Psoas muscle (tissue), 7 donors: ENCODE measurements at regions not wholly inside any gene's neighbourhood (a gene's known extent, or its start where the extent isn't known, plus 50 kb on each side); places are given as distances from the start of the nearest gene placed in this dataset.

Experiments
- ATAC-seq, 4 donors: fragments of 200-7000 bp; cut with Tn5 transposase; one replicate each; pipeline ENCODE4 v1.9.1; 2020; ENCODE audit warnings: moderate library complexity in 3 of 4, mild to moderate bottlenecking in 2 of 4
- DNase-seq, 2 donors: peaks; one replicate each; pipeline ENCODE4 v3.0.0-alpha.2; 2020
- H3K27ac ChIP-seq: fragments of 200-600 bp; one replicate; pipeline ENCODE4 v1.8.0; 2022
- H3K27me3 ChIP-seq, 3 donors: fragments of 200-600 bp in 1 of 3; one replicate each; pipeline versions ENCODE4 v1.6.1 to v1.8.0; 2013 to 2022; ENCODE audit warnings: low read length in 2 of 3, mild to moderate bottlenecking in 2 of 3, moderate library complexity in 1 of 3; ENCODE audit not compliant: insufficient read depth in 3 of 3
- H3K36me3 ChIP-seq, 2 donors: fragments of 200-600 bp in 1 of 2; one replicate each; pipeline versions ENCODE4 v1.6.1 to v1.8.0; 2013 to 2022; ENCODE audit warnings: low read depth in 1 of 2, mild to moderate bottlenecking in 1 of 2, moderate library complexity in 1 of 2; ENCODE audit not compliant: insufficient read depth in 1 of 2
- H3K4me1 ChIP-seq: fragments of 200-600 bp; one replicate; pipeline ENCODE4 v1.8.0; 2022
- H3K4me3 ChIP-seq: fragments of 200-600 bp; one replicate; pipeline ENCODE4 v1.8.0; 2022; ENCODE audit warnings: mild to moderate bottlenecking
- H3K9me3 ChIP-seq: fragments of 200-600 bp; one replicate; pipeline ENCODE4 v1.8.0; 2022
- WGBS, 3 donors: extraction: QIAGEN DNeasy Blood & Tissue Kit; methylation state at CpG; one replicate each; pipeline versions ENCODE4 v1.1.6 to v1.1.7; 2013; 5-methylcytosine and 5-hydroxymethylcytosine counted together
- intact Hi-C, 2 donors: fragments of 100-400 bp; cut with DNase I; formaldehyde crosslinking; loops; one replicate each; pipeline versions ENCODE4 v1.11.0 to v1.14.2; 2022
- TF ChIP-seq, protein P1 (sequence below): fragments of 200-600 bp; IDR thresholded peaks from one replicate; pipeline ENCODE4 v1.8.0; 2022; ENCODE audit warnings: antibody characterized with exemption
- donor health status: healthy with polysubstance abuse.
- donor health status: DM: no; HTN: no; CAD: no; lungs with moderate emphysema.
- donor health status: Bipolar disorder and iron deficiency.
- donor health status: healthy.
- donor health status: DM: yes; HTN: yes; CAD: no.
- donor health status: DM: no; HTN: no; CAD: no.
- donor health status: DM: yes; HTN: yes; CAD: no.

DNA sequence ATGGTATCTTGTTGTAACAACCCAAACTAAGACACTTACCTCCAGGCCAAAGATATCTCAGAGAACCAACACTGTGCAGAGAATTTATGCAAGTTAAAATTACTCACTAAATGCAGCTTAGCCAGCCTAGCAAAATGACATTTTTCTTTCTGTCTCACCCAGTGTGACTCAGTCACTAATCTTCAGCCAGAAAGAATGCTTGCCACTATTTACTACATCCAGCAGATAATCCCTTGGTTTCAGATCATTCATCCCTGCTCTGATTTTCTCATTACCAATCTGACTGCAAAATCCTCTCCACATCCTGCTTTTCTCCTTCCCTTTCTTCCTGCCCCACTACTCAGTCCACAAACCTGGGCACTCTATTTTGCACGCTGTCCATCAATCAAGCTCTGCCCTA lies 93.5 kb upstream of the NEBL start:
- WGBS, 3 donors: 83 to 95% (median 85%) methylated on average over 1 of the region's 1 CpG
- no peak for ATAC-seq

DNA sequence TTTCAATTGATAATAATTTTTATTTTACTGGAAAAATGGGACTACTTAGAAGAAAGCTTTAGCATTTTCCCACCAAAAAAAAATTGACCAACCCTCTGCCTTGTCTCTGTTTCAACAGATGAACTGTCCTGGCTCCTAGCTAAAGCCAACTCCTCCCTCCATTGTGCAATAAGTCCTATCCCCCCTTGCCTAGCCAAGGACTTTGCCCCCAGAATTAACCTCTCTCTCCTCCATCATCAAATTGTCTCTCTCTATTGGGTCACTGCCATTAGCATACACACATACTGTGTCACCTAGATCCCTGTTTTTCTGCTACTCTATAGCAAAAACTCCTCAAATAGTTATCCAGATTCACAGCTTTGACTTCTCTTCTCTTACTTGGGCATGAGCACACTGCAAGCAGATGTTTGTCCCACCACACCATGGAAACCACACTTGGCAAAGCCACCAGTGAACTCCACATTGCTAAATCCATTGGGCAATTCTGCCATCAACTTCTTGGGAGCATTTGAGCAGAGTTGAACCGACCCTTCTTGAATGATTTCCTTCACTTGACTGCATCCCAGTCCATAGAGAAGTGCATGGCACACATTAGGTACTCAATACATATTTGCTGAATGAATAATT lies 91.4 kb upstream of the NEBL start:
- WGBS, 3 donors: 50 to 74% (median 70%) methylated on average over 1 of the region's 1 CpG
- intact Hi-C loops: no loop called here
- Histone ChIP-seq H3K36me3 (no peaks in the 10 kb centered on the region), H3K4me3 (no peak overlapping the region), H3K4me1 (no peaks in the 10 kb centered on the region), H3K27me3 (no peaks in the 10 kb centered on the region), H3K27ac (no peak overlapping the region), H3K9me3 (no peaks in the 10 kb centered on the region)
- ATAC-seq (no peak), DNase-seq (no peak)
- TF ChIP-seq, protein P1, sequence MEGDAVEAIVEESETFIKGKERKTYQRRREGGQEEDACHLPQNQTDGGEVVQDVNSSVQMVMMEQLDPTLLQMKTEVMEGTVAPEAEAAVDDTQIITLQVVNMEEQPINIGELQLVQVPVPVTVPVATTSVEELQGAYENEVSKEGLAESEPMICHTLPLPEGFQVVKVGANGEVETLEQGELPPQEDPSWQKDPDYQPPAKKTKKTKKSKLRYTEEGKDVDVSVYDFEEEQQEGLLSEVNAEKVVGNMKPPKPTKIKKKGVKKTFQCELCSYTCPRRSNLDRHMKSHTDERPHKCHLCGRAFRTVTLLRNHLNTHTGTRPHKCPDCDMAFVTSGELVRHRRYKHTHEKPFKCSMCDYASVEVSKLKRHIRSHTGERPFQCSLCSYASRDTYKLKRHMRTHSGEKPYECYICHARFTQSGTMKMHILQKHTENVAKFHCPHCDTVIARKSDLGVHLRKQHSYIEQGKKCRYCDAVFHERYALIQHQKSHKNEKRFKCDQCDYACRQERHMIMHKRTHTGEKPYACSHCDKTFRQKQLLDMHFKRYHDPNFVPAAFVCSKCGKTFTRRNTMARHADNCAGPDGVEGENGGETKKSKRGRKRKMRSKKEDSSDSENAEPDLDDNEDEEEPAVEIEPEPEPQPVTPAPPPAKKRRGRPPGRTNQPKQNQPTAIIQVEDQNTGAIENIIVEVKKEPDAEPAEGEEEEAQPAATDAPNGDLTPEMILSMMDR: no peak

More for the DNA sequence above, 93.5 kb upstream of the NEBL start:
- intact Hi-C loops: no loop called here
- DNase-seq: no peak
- Histone ChIP-seq H3K9me3 (no peaks in the 10 kb centered on the region), H3K27ac (no peak overlapping the region), H3K27me3 (no peaks in the 10 kb centered on the region), H3K4me3 (no peak overlapping the region), H3K36me3 (no peaks in the 10 kb centered on the region), H3K4me1 (no peaks in the 10 kb centered on the region)
- TF ChIP-seq, protein P1: no peak

DNA sequence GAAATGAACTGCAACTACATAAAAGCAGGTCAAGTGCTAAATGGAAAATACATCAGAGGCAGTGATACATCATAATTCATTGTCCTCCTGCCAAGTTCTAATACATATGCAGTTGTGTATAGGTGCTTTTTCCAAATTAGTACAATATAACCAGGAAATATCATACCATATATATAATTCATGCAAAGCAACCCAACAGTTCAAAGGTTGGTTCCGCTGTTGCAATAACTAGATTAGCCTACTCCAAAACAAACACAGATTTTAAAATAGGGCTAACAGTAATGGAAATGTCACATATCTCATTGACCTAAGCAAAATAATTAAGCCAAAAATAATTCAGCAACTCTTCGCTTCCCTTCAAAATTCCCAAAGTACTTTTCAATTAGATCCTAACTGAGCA lies 88.9 kb upstream of the NEBL start:
- no peak for DNase-seq
- ATAC-seq: no peak
- Histone ChIP-seq H3K4me3 (no peak overlapping the region), H3K9me3 (no peaks in the 10 kb centered on the region), H3K4me1 (no peaks in the 10 kb centered on the region), H3K27ac (no peak overlapping the region), H3K36me3 (no peaks in the 10 kb centered on the region), H3K27me3 (no peaks in the 10 kb centered on the region)
- WGBS, 3 donors: 82 to 86% (median 85%) methylated on average over 2 of the region's 2 CpGs
- intact Hi-C loops: no loop called here
- TF ChIP-seq, protein P1: no peak

DNA sequence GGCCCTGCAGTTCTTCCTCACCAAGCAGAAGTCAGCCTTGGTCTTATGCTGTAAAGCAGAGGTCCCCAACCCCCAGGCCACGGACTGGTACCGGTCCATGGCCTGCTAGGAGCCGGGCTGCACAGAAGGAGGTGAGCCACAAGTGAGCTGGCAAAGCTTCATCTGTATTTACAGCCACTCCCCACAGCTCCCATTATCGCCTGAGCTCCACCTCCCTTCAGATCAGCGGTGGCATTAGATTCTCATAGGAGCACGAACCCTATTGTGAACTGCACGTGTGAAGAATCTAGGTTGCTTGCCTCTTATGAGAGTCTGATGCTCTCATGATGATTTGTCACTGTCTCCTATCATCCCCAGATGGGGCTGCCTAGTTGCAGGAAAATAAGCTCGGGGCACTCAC lies 87.6 kb upstream of the NEBL start:
- intact Hi-C loops: no loop called here
- Histone ChIP-seq H3K27me3 (no peaks in the 10 kb centered on the region), H3K36me3 (no peaks in the 10 kb centered on the region), H3K4me1 (no peaks in the 10 kb centered on the region), H3K9me3 (no peaks in the 10 kb centered on the region), H3K4me3 (no peak overlapping the region), H3K27ac (no peak overlapping the region)
- 78 to 82% (median 80%) methylated on average over 8 of the region's 8 CpGs for WGBS, 3 donors
- TF ChIP-seq, protein P1: no peak
- ATAC-seq (no peak), DNase-seq (no peak)

DNA sequence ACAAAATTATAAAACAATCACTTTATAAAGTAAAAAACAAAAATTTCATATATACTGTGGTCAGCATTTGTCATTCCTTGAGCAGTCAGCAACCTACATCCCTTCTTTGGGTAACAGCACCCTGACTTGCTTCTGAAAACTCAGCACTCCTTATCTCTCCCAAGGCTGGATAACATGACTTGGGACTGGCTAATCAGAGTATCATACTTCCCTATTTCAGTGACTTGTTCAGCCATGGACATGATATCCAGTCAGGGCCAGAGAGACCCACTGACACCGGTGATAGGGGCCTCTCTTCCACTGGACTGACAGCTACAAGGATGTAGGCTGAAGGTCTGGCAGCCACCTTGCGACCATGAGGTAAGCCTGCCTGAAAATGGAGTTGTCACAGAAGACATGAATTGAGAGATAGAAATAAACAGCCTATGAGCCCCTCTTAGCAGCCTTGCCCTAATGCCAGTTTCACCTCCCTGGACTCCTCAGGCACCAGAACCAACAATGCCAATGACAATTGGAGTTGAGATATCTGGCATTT lies 84.4 kb upstream of the NEBL start:
- ATAC-seq: no peak
- H3K4me3 ChIP-seq: no peak overlapping the region
- H3K27ac ChIP-seq: no peak overlapping the region
- H3K27me3 ChIP-seq: no peaks in the 10 kb centered on the region
- 92 to 97% (median 93%) methylated on average over 2 of the region's 2 CpGs for WGBS, 3 donors
- no peaks in the 10 kb centered on the region for H3K36me3 ChIP-seq
- H3K4me1 ChIP-seq: no peaks in the 10 kb centered on the region
- TF ChIP-seq, protein P1: no peak
- no peak for DNase-seq
- H3K9me3 ChIP-seq: no peaks in the 10 kb centered on the region
- intact Hi-C loops: no loop called here
